B cell (primary cell): ENCODE measurements at regions not wholly inside any gene's neighbourhood (a gene's known extent, or its start where the extent isn't known, plus 50 kb on each side); places are given as distances from the start of the nearest gene placed in this dataset.

ENCODE experiments used
- ATAC-seq: fragments of 200-7000 bp; cut with Tn5 transposase; one replicate; pipeline ENCODE4 v1.10.0; 2021; ENCODE audit warnings: low read depth, mild to moderate bottlenecking, moderate number of reproducible peaks, moderate library complexity
- CTCF ChIA-PET: fragments of 350-600 bp; sonication (Branson Sonifier 250); formaldehyde crosslinking; loops from one replicate; lab custom pipeline; 2021; ENCODE audit warnings: antibody characterized with exemption, inconsistent platforms; lab: Charles Lee
- POLR2A ChIA-PET: fragments of 350-600 bp; sonication (Branson Sonifier 250); formaldehyde crosslinking; loops from one replicate; lab custom pipeline; 2021; ENCODE audit warnings: antibody characterized with exemption; lab: Charles Lee
- DNase-seq: peaks from one replicate; pipeline ENCODE4 v3.0.0; 2013
- H2AFZ ChIP-seq: 2 replicates; pipeline ENCODE4 v1.6.1; 2012; ENCODE audit warnings: mild to moderate bottlenecking, low read depth, low read length; ENCODE audit not compliant: insufficient read depth, poor library complexity, severe bottlenecking
- H3K27ac ChIP-seq, 2 donors: 1 replicate in 1 of 2; 2 replicates in 1 of 2; pipeline ENCODE4 v1.5.1; 2012 to 2013; ENCODE audit warnings: low read length in 2 of 2, mild to moderate bottlenecking in 2 of 2, moderate library complexity in 1 of 2
- H3K27me3 ChIP-seq, 4 experiments: fragments of 200-600 bp in 1 of 4; sonication (generic) in 1 of 4; replicated peaks in 1 of 4; 1 replicate in 2 of 4; 2 replicates in 2 of 4; pipeline versions ENCODE4 v1.6.1 to v1.7.0; 2013 to 2016; ENCODE audit warnings: low read length in 3 of 4, mild to moderate bottlenecking in 2 of 4, mixed read lengths in 1 of 4, moderate library complexity in 1 of 4; ENCODE audit not compliant: insufficient read depth in 4 of 4, control insufficient read depth in 3 of 4; ENCODE audit errors: control extremely low read depth in 1 of 4
- H3K36me3 ChIP-seq, 2 experiments: replicated peaks in 1 of 2; 1 replicate in 1 of 2; 2 replicates in 1 of 2; pipeline versions ENCODE4 v1.6.1 to v1.7.1; 2013; ENCODE audit warnings: low read length in 1 of 2; ENCODE audit not compliant: insufficient read depth in 2 of 2, control insufficient read depth in 1 of 2; ENCODE audit errors: control extremely low read depth in 1 of 2, extremely low read depth in 1 of 2
- H3K4me1 ChIP-seq, 2 donors: fragments of 200-600 bp in 1 of 2; sonication (generic) in 1 of 2; 1 replicate in 1 of 2; 2 replicates in 1 of 2; pipeline versions ENCODE4 v1.5.1 to v1.6.1; 2013 to 2017; ENCODE audit warnings: low read length in 2 of 2; ENCODE audit not compliant: control insufficient read depth in 2 of 2, insufficient read depth in 2 of 2
- H3K4me2 ChIP-seq: replicated peaks from 2 replicates; pipeline ENCODE3; 2012; ENCODE audit warnings: mild to moderate bottlenecking, low read depth, low read length; ENCODE audit not compliant: poor library complexity, severe bottlenecking
- H3K4me3 ChIP-seq, 5 experiments: fragments of 200-600 bp in 1 of 5; sonication (generic) in 1 of 5; 1 replicate in 3 of 5; 2 replicates in 2 of 5; pipeline versions ENCODE4 v1.5.1 to v1.7.0; 2011 to 2016; ENCODE audit warnings: low read length in 4 of 5, mild to moderate bottlenecking in 4 of 5, low read depth in 2 of 5, control low read depth in 1 of 5, moderate library complexity in 1 of 5; ENCODE audit not compliant: insufficient read depth in 1 of 5; ENCODE audit errors: control extremely low read depth in 1 of 5, extremely low read depth in 1 of 5
- H3K79me2 ChIP-seq: fragments of 200-600 bp; sonication (generic); one replicate; pipeline ENCODE4 v1.6.0; 2016; ENCODE audit warnings: low read length; ENCODE audit not compliant: control insufficient read depth, insufficient read depth
- H3K9ac ChIP-seq: fragments of 200-600 bp; sonication (generic); 2 replicates; pipeline ENCODE4 v1.6.1; 2017; ENCODE audit warnings: mild to moderate bottlenecking, low read length, moderate library complexity
- H3K9me3 ChIP-seq, 3 donors: one replicate each; pipeline versions ENCODE4 v1.6.1 to v1.7.1; 2013; ENCODE audit warnings: low read length in 2 of 3; ENCODE audit not compliant: control insufficient read depth in 2 of 3, insufficient read depth in 1 of 3; ENCODE audit errors: control extremely low read depth in 1 of 3
- H4K20me1 ChIP-seq: 2 replicates; pipeline ENCODE4 v1.6.0; 2012; ENCODE audit warnings: mild to moderate bottlenecking, low read length; ENCODE audit not compliant: insufficient read depth, control insufficient read depth, poor library complexity, severe bottlenecking
- H3K27ac Mint-ChIP-seq: one replicate; pipeline ENCODE4 v1.8.0; 2021; ENCODE audit warnings: mixed read lengths
- H3K27me3 Mint-ChIP-seq: one replicate; pipeline ENCODE4 v1.8.0; 2021; ENCODE audit warnings: mixed read lengths
- H3K4me1 Mint-ChIP-seq: one replicate; pipeline ENCODE4 v1.8.0; 2021; ENCODE audit warnings: mixed read lengths
- H3K4me3 Mint-ChIP-seq: one replicate; pipeline ENCODE4 v1.8.0; 2021; ENCODE audit warnings: mixed read lengths
- H3K9me3 Mint-ChIP-seq: one replicate; pipeline ENCODE4 v1.8.0; 2022; ENCODE audit warnings: mixed read lengths; ENCODE audit not compliant: insufficient read depth
- EZH2 ChIP-seq: IDR thresholded peaks from 2 replicates; pipeline ENCODE4 v1.6.1; 2012; ENCODE audit warnings: borderline replicate concordance, low read depth, mild to moderate bottlenecking, moderate library complexity, low read length; ENCODE audit not compliant: insufficient read depth, poor library complexity, severe bottlenecking
- WGBS: methylation state at CpG from one replicate; pipeline ENCODE4 v1.1.5; 2013; ENCODE audit warnings: missing lambda C conversion rate; ENCODE audit not compliant: insufficient coverage; 5-methylcytosine and 5-hydroxymethylcytosine counted together
- intact Hi-C: fragments of 100-400 bp; cut with micrococcal nuclease; formaldehyde crosslinking; loops from one replicate; pipeline ENCODE4 v1.10.0; 2022
- TF ChIP-seq, protein P1 (sequence below): fragments of 200-600 bp; IDR thresholded peaks from one replicate; pipeline ENCODE4 v1.8.0; 2022; ENCODE audit warnings: antibody characterized with exemption, mild to moderate bottlenecking

DNA sequence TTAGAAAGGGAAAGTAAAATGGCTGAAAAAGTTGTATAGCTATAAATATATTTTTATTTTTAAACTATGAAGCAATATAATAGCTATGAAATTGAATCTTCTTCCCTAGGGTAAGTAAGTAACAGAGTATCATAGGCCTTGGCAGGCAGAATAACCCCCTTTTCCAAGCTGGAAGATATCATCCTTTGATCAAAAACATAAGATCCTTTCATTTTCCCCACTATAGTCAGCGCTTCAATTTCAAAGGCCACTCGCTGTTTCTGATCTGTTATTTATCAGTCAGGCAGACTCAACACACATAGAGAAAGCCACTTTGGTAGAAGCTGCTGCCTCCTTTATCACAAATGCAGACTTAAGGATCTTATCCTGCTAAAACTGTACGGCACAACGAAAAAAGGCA is 74.0 kb upstream of the UBE2E2 start:
- Mint-ChIP-seq H3K4me1 (no peaks in the 10 kb centered on the region), H3K4me3 (no peak overlapping the region), H3K27me3 (peaks cover 10% of the 10 kb centered on the region), H3K9me3 (no peaks in the 10 kb centered on the region), H3K27ac (no peak overlapping the region)
- no peak overlapping the region for H3K4me3 ChIP-seq
- H2AFZ ChIP-seq, result no peak overlapping the region
- H3K4me2 ChIP-seq, result no peak overlapping the region
- H4K20me1 ChIP-seq, result no peaks in the 10 kb centered on the region
- H3K9ac ChIP-seq, result no peak overlapping the region
- no peak for TF ChIP-seq EZH2
- TF ChIP-seq, protein P1, sequence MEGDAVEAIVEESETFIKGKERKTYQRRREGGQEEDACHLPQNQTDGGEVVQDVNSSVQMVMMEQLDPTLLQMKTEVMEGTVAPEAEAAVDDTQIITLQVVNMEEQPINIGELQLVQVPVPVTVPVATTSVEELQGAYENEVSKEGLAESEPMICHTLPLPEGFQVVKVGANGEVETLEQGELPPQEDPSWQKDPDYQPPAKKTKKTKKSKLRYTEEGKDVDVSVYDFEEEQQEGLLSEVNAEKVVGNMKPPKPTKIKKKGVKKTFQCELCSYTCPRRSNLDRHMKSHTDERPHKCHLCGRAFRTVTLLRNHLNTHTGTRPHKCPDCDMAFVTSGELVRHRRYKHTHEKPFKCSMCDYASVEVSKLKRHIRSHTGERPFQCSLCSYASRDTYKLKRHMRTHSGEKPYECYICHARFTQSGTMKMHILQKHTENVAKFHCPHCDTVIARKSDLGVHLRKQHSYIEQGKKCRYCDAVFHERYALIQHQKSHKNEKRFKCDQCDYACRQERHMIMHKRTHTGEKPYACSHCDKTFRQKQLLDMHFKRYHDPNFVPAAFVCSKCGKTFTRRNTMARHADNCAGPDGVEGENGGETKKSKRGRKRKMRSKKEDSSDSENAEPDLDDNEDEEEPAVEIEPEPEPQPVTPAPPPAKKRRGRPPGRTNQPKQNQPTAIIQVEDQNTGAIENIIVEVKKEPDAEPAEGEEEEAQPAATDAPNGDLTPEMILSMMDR, result no peak
- POLR2A ChIA-PET, result no interaction called here
- no peak overlapping the region for H3K27ac ChIP-seq
- no peaks in the 10 kb centered on the region for H3K79me2 ChIP-seq
- intact Hi-C loops, result no loop called here
- no peaks in the 10 kb centered on the region for H3K9me3 ChIP-seq
- H3K4me1 ChIP-seq, result no peaks in the 10 kb centered on the region
- DNase-seq (no peak), ATAC-seq (no peak)
- 100% methylated on average over 3 of the region's 4 CpGs for WGBS
- CTCF ChIA-PET, result no interaction called here
- no peaks in the 10 kb centered on the region for H3K27me3 ChIP-seq
- no peaks in the 10 kb centered on the region for H3K36me3 ChIP-seq

- peaks cover 10% of the 10 kb centered on the region for H3K27me3 Mint-ChIP-seq
- no peaks in the 10 kb centered on the region for H3K9me3 Mint-ChIP-seq
- no CpG with 5 or more reads among the region's 3 CpGs for WGBS
- Histone ChIP-seq H3K4me1 (no peaks in the 10 kb centered on the region), H3K27ac (no peak overlapping the region), H2AFZ (no peak overlapping the region), H3K79me2 (no peaks in the 10 kb centered on the region), H3K9ac (no peak overlapping the region), H3K4me3 (no peak overlapping the region), H3K9me3 (no peaks in the 10 kb centered on the region), H3K4me2 (no peak overlapping the region), H3K27me3 (no peaks in the 10 kb centered on the region), H4K20me1 (no peaks in the 10 kb centered on the region), H3K36me3 (no peaks in the 10 kb centered on the region)
- no peaks in the 10 kb centered on the region for H3K4me1 Mint-ChIP-seq
- ATAC-seq (no peak), DNase-seq (no peak)
- TF ChIP-seq EZH2, result no peak
- TF ChIP-seq, protein P1, result no peak
- ChIA-PET CTCF (no interaction called here), POLR2A (no interaction called here)
- intact Hi-C loops, result no loop called here
- no peak overlapping the region for H3K4me3 Mint-ChIP-seq
- H3K27ac Mint-ChIP-seq, result no peak overlapping the region
These were observed 73.3 kb upstream of the UBE2E2 start for GRCh38 chr3:23129817-23130216.
